ENCODE measurements at regions not wholly inside any gene's neighbourhood (a gene's known extent, or its start where the extent isn't known, plus 50 kb on each side); places are given as distances from the start of the nearest gene placed in this dataset.

- no peak for TF ChIP-seq CTCF (IDR thresholded peaks at IDR 0.05)
- TF ChIP-seq POLR2A (IDR thresholded peaks at IDR 0.05): no peak
Observed at GRCh38 chr2:82823892-82824291, 1635.2 kb downstream of the SUCLG1 start.

All from breast epithelium (tissue), 3 donors.